HCT116 (cell line): ENCODE measurements at regions not wholly inside any gene's neighbourhood (a gene's known extent, or its start where the extent isn't known, plus 50 kb on each side); places are given as distances from the start of the nearest gene placed in this dataset.

Source experiments
- ATAC-seq: fragments of 200-7000 bp; cut with Tn5 transposase; 2 replicates; pipeline ENCODE4 v1.9.1; 2020; ENCODE audit warnings: mild to moderate bottlenecking, moderate library complexity
- BruUV-seq: library from RNA; stranded (reverse); fragments of 400-500 nt; replicated peaks from 2 replicates; lab custom pipeline; 2021; lab: Mats Ljungman, UMichigan
- CTCF ChIA-PET: fragments of 300-600 bp; sonication (Branson Sonifier 250); formaldehyde crosslinking; loops from one replicate; lab custom pipeline; 2021; ENCODE audit warnings: antibody characterized with exemption; lab: Charles Lee
- POLR2A ChIA-PET: fragments of 300-600, 350-600 bp; sonication (Branson Sonifier 250); formaldehyde crosslinking; loops from one replicate; lab custom pipeline; 2021; ENCODE audit warnings: antibody characterized with exemption; lab: Charles Lee
- RAD21 ChIA-PET, 2 experiments: fragments of 300-600 bp; sonication (Branson Sonifier 250); formaldehyde crosslinking; loops; one replicate each; lab custom pipeline; 2023; ENCODE audit warnings: low total read pairs in 2 of 2; ENCODE audit not compliant: uncharacterized antibody in 2 of 2, unreplicated experiment in 2 of 2, low non-redundant PET in 1 of 2; lab: Charles Lee
- DNase-seq: peaks from one replicate; pipeline ENCODE4 v3.0.0-alpha.2; 2010; ENCODE audit warnings: low read depth, low spot score
- H2AFZ ChIP-seq: fragments of 200-600 bp; shearing (Covaris generic), sonication (generic); 2 replicates; pipeline ENCODE4 v1.6.1; 2017; ENCODE audit warnings: low read depth, mixed run types, mixed read lengths, antibody characterized with exemption, low read length; ENCODE audit not compliant: poor library complexity, severe bottlenecking
- H3K27ac ChIP-seq: 2 replicates; pipeline ENCODE4 v1.5.1; 2012; ENCODE audit warnings: low read depth, low read length
- H3K27me3 ChIP-seq: fragments of 200-600 bp; sonication (generic); 2 replicates; pipeline ENCODE4 v1.6.1; 2016; ENCODE audit warnings: mixed run types, low read length, mixed read lengths; ENCODE audit not compliant: insufficient read depth
- H3K36me3 ChIP-seq, 2 experiments: fragments of 200-500 bp in 1 of 2; fragments of 200-600 bp in 1 of 2; sonication (Bioruptor generic) in 1 of 2; sonication (generic) in 1 of 2; 2 replicates each; pipeline versions ENCODE4 v1.5.1 to v1.6.1; 2014 to 2016; ENCODE audit warnings: low read length in 2 of 2, inconsistent platforms in 1 of 2, mixed read lengths in 1 of 2, mixed run types in 1 of 2; ENCODE audit not compliant: insufficient read depth in 2 of 2, control insufficient read depth in 1 of 2
- H3K4me1 ChIP-seq, 2 experiments: fragments of 200-600 bp in 1 of 2; sonication (generic) in 1 of 2; 2 replicates each; pipeline versions ENCODE4 v1.5.1 to v1.6.1; 2012 to 2017; ENCODE audit warnings: low read length in 2 of 2, inconsistent platforms in 1 of 2, mild to moderate bottlenecking in 1 of 2, mixed read lengths in 1 of 2, mixed run types in 1 of 2, moderate library complexity in 1 of 2; ENCODE audit not compliant: insufficient read depth in 2 of 2, control insufficient read depth in 1 of 2
- H3K4me2 ChIP-seq: fragments of 200-600 bp; sonication (generic); 2 replicates; pipeline ENCODE4 v1.6.1; 2017; ENCODE audit warnings: mixed run types, low read length, mixed read lengths
- H3K4me3 ChIP-seq, 2 experiments: fragments of 200-600 bp in 1 of 2; sonication (generic) in 1 of 2; replicated peaks in 1 of 2; 2 replicates each; pipeline ENCODE4 v1.5.1; 2011 to 2016; ENCODE audit warnings: low read length in 2 of 2, control low read depth in 1 of 2, low read depth in 1 of 2, mild to moderate bottlenecking in 1 of 2, mixed read lengths in 1 of 2, mixed run types in 1 of 2
- H3K79me2 ChIP-seq: fragments of 200-600 bp; sonication (generic); 2 replicates; pipeline ENCODE4 v1.6.1; 2017; ENCODE audit warnings: mild to moderate bottlenecking, mixed run types, low read length, moderate library complexity, mixed read lengths; ENCODE audit not compliant: insufficient read depth
- H3K9ac ChIP-seq: fragments of 200-600 bp; sonication (generic); 2 replicates; pipeline ENCODE4 v1.6.1; 2016; ENCODE audit warnings: low read length, mixed read lengths
- H3K9me2 ChIP-seq: fragments of 200-600 bp; sonication (generic), shearing (Covaris generic); 2 replicates; pipeline ENCODE4 v1.6.1; 2017; ENCODE audit warnings: mixed run types, mild to moderate bottlenecking, moderate library complexity; ENCODE audit not compliant: insufficient read depth
- H3K9me3 ChIP-seq, 2 experiments: fragments of 200-500 bp in 1 of 2; fragments of 200-600 bp in 1 of 2; sonication (Bioruptor generic) in 1 of 2; sonication (generic) in 1 of 2; 2 replicates each; pipeline ENCODE4 v1.6.1; 2014 to 2017; ENCODE audit warnings: low read length in 2 of 2, mixed read lengths in 2 of 2, inconsistent platforms in 1 of 2, low read depth in 1 of 2, mild to moderate bottlenecking in 1 of 2, mixed run types in 1 of 2, moderate library complexity in 1 of 2; ENCODE audit not compliant: control insufficient read depth in 1 of 2, insufficient read depth in 1 of 2
- H4K20me1 ChIP-seq: fragments of 200-600 bp; sonication (generic), shearing (Covaris generic); 2 replicates; pipeline ENCODE4 v1.6.1; 2017; ENCODE audit warnings: mixed run types, mild to moderate bottlenecking, moderate library complexity; ENCODE audit not compliant: insufficient read depth
- ATF3 ChIP-seq: IDR thresholded peaks from 2 replicates; pipeline ENCODE4 v1.6.1; 2012
- CEBPB ChIP-seq: IDR thresholded peaks from 2 replicates; pipeline ENCODE4 v1.6.1; 2012; ENCODE audit warnings: low read depth
- CTCF ChIP-seq, 3 experiments: fragments of 200-600 bp in 1 of 3; sonication (generic) in 1 of 3; IDR thresholded peaks in 2 of 3; conservative IDR thresholded peaks in 1 of 3; 2 replicates each; pipeline ENCODE4 v1.5.1; 2012 to 2017; ENCODE audit warnings: low read depth in 2 of 3, low read length in 2 of 3, antibody characterized with exemption in 1 of 3, borderline replicate concordance in 1 of 3, control low read depth in 1 of 3, mild to moderate bottlenecking in 1 of 3, mixed read lengths in 1 of 3, mixed run types in 1 of 3, moderate library complexity in 1 of 3; ENCODE audit not compliant: insufficient read depth in 1 of 3
- ELF1 ChIP-seq: IDR thresholded peaks from 2 replicates; pipeline ENCODE4 v1.6.1; 2012; ENCODE audit warnings: low read depth, borderline replicate concordance
- EZH2phosphoT487 ChIP-seq: fragments of 200-600 bp; IDR thresholded peaks from 2 replicates; pipeline ENCODE4 v1.6.1; 2018; ENCODE audit warnings: antibody characterized with exemption, borderline replicate concordance
- POLR2A ChIP-seq: IDR thresholded peaks from 2 replicates; pipeline ENCODE4 v1.7.0; 2011; ENCODE audit warnings: borderline replicate concordance; ENCODE audit not compliant: insufficient read depth, insufficient read length; ENCODE audit errors: extremely low read depth
- RAD21 ChIP-seq: IDR thresholded peaks from 2 replicates; pipeline ENCODE4 v1.6.1; 2012; ENCODE audit warnings: low read depth, mild to moderate bottlenecking
- SIN3A ChIP-seq: IDR thresholded peaks from 2 replicates; pipeline ENCODE4 v1.6.1; 2012; ENCODE audit warnings: low read depth
- SP1 ChIP-seq: IDR thresholded peaks from 2 replicates; pipeline ENCODE4 v1.6.1; 2012; ENCODE audit warnings: low read depth
- TCF7L2 ChIP-seq: IDR thresholded peaks from 2 replicates; pipeline ENCODE4 v1.7.0; 2011; ENCODE audit warnings: borderline replicate concordance, inconsistent platforms; ENCODE audit not compliant: insufficient read depth, insufficient read length; ENCODE audit errors: extremely low read depth
- ZFX ChIP-seq: fragments of 450-650 bp; IDR thresholded peaks from 2 replicates; pipeline ENCODE4 v1.6.1; 2017
- ZNF274 ChIP-seq: fragments of 200-500 bp; sonication (Bioruptor generic); IDR thresholded peaks from 2 replicates; pipeline ENCODE4 v1.6.1; 2014; ENCODE audit warnings: mild to moderate bottlenecking, low read depth, low read length, inconsistent platforms
- intact Hi-C: fragments of 100-400 bp; cut with micrococcal nuclease; formaldehyde crosslinking; loops from 2 replicates; pipeline ENCODE4 v1.10.0; 2022

- no TSS peak for BruUV-seq
- H3K9me3 ChIP-seq, result no peaks in the 10 kb centered on the region
- POLR2A ChIA-PET, result no interaction called here
- H3K27ac ChIP-seq, result no peak overlapping the region
- H3K36me3 ChIP-seq, result no peaks in the 10 kb centered on the region
- H3K9ac ChIP-seq, result no peak overlapping the region
- no peaks in the 10 kb centered on the region for H4K20me1 ChIP-seq
- intact Hi-C loops, result no loop called here
- peak overlapping the region; percentile 18 for H2AFZ ChIP-seq
- CTCF ChIA-PET, result no interaction called here
- H3K4me3 ChIP-seq, result no peak overlapping the region
- DNase-seq, result peak; percentile 4
- no peaks in the 10 kb centered on the region for H3K9me2 ChIP-seq
- RAD21 ChIA-PET, result no interaction called here
- H3K4me1 ChIP-seq, result peaks cover 0 to 10% of the 10 kb centered on the region in 2 experiments; a peak in 2 of 4 replicates
- ATAC-seq, result peak; percentile 57
- TF ChIP-seq EZH2phosphoT487 (no peak), SP1 (no peak), TCF7L2 (peak; percentile 44)
- H3K27me3 ChIP-seq, result no peaks in the 10 kb centered on the region
- no peaks in the 10 kb centered on the region for H3K79me2 ChIP-seq
- peak overlapping the region; percentile 13; the same call in 1 of the 2 replicates for H3K4me2 ChIP-seq
Measured at GRCh38 chr4:106868381-106869035, 167.6 kb downstream of the DKK2 start.

GRCh38 chr4:106864231-106864630 lies 171.9 kb downstream of the DKK2 start:
- Histone ChIP-seq H3K27ac (no peak overlapping the region), H4K20me1 (no peaks in the 10 kb centered on the region), H3K4me1 (peaks cover 0 to 8% of the 10 kb centered on the region in 2 experiments; a peak in 2 of 4 replicates), H3K27me3 (no peaks in the 10 kb centered on the region), H3K4me3 (no peak overlapping the region), H3K4me2 (no peak overlapping the region), H3K9ac (no peak overlapping the region), H3K79me2 (no peaks in the 10 kb centered on the region), H3K36me3 (no peaks in the 10 kb centered on the region), H3K9me2 (no peaks in the 10 kb centered on the region), H2AFZ (no peak overlapping the region), H3K9me3 (no peaks in the 10 kb centered on the region; a peak in 1 of 4 replicates)
- CTCF ChIA-PET, result no interaction called here
- POLR2A ChIA-PET, result no interaction called here
- ATAC-seq (no peak), DNase-seq (no peak)
- no TSS peak for BruUV-seq
- intact Hi-C loops, result no loop called here
- TF ChIP-seq SIN3A, result no peak
- no peak for TF ChIP-seq ZNF274
- TF ChIP-seq ATF3, result no peak
- TF ChIP-seq RAD21, result no peak
- TF ChIP-seq ELF1, result no peak
- no peak for TF ChIP-seq CEBPB
- no peak for TF ChIP-seq ZFX
- TF ChIP-seq POLR2A, result no peak
- no peak for TF ChIP-seq CTCF (IDR thresholded peaks at IDR 0.05 in 2 of 3, conservative IDR thresholded peaks at IDR 0.05 in 1 of 3; ENCODE audit: borderline replicate concordance in 1 of 3, insufficient read depth in 1 of 3, low read depth in 2 of 3, low read length in 2 of 3)
- RAD21 ChIA-PET, result no interaction called here
